ENCODE measurements at regions not wholly inside any gene's neighbourhood (a gene's known extent, or its start where the extent isn't known, plus 50 kb on each side); places are given as distances from the start of the nearest gene placed in this dataset.

- Histone ChIP-seq H3K4me2 (ENCODE audit: low read length) (no peak overlapping the region), H3K36me3 (ENCODE audit: control insufficient read depth in 1 of 2, insufficient read depth in 2 of 2, low read length in 2 of 2) (no peaks in the 10 kb centered on the region), H3K9ac (ENCODE audit: low read length) (no peak overlapping the region), H3K9me3 (ENCODE audit: control insufficient read depth in 1 of 2, insufficient read depth in 1 of 2, low read depth in 1 of 2, low read length in 2 of 2) (no peaks in the 10 kb centered on the region), H2AFZ (ENCODE audit: low read depth, low read length, poor library complexity, severe bottlenecking) (no peak overlapping the region), H3K27me3 (ENCODE audit: insufficient read depth, low read length) (no peaks in the 10 kb centered on the region), H3K27ac (ENCODE audit: low read depth, low read length) (no peak overlapping the region), H3K4me3 (replicated peaks in 1 of 2; ENCODE audit: low read depth in 1 of 2, low read length in 2 of 2) (no peak overlapping the region), H3K9me2 (ENCODE audit: insufficient read depth) (no peaks in the 10 kb centered on the region), H4K20me1 (ENCODE audit: insufficient read depth) (no peaks in the 10 kb centered on the region), H3K4me1 (ENCODE audit: control insufficient read depth in 1 of 2, insufficient read depth in 2 of 2, low read length in 2 of 2) (no peaks in the 10 kb centered on the region), H3K79me2 (ENCODE audit: insufficient read depth, low read length) (no peaks in the 10 kb centered on the region)
- ATAC-seq = no peak
- ChIA-PET POLR2A (no interaction called here), CTCF (interaction anchor here (1.1 kb wide), 1 partner anchor 75 kb away, joined by 3 read pairs; no protein-coding TSS in a partner anchor), RAD21 (ENCODE audit: low non-redundant PET in 1 of 2, low total read pairs in 2 of 2, uncharacterized antibody in 2 of 2, unreplicated experiment in 2 of 2) (no interaction called here)
- intact Hi-C loops (cut with micrococcal nuclease) = no loop called here
- DNase-seq (ENCODE audit: low read depth, low spot score) = no peak
- TF ChIP-seq EZH2phosphoT487 (IDR thresholded peaks at IDR 0.05; ENCODE audit: borderline replicate concordance) = no peak
- TF ChIP-seq ZBTB33 (IDR thresholded peaks at IDR 0.05; ENCODE audit: extremely low read depth, insufficient replicate concordance, low read length) = no peak
- no peak for TF ChIP-seq SIN3A (IDR thresholded peaks at IDR 0.05; ENCODE audit: low read depth)
- no peak for TF ChIP-seq YY1 (IDR thresholded peaks at IDR 0.05; ENCODE audit: extremely low read depth, insufficient replicate concordance, low read depth, low read length)
- TF ChIP-seq CEBPB (IDR thresholded peaks at IDR 0.05; ENCODE audit: low read depth) = no peak
- no peak for TF ChIP-seq ZNF274 (IDR thresholded peaks at IDR 0.05; ENCODE audit: low read depth, low read length)
- no peak for TF ChIP-seq MAX (IDR thresholded peaks at IDR 0.05)
- no peak for TF ChIP-seq ELF1 (IDR thresholded peaks at IDR 0.05; ENCODE audit: borderline replicate concordance, low read depth)
- no TSS peak for BruUV-seq (replicated peaks)
Measured at GRCh38 chr2:11939523-11939922, 193.1 kb downstream of the LPIN1 start.
